ENCODE measurements at regions not wholly inside any gene's neighbourhood (a gene's known extent, or its start where the extent isn't known, plus 50 kb on each side); places are given as distances from the start of the nearest gene placed in this dataset.

GRCh38 chr12:78398750-78399149, 465.8 kb upstream of the SYT1 start:
- Histone ChIP-seq H3K9ac (ENCODE audit: low read length) (no peak overlapping the region), H3K79me2 (ENCODE audit: low read length) (no peaks in the 10 kb centered on the region), H3K9me3 (ENCODE audit: low read length) (no peaks in the 10 kb centered on the region), H3K27me3 (ENCODE audit: low read length) (no peaks in the 10 kb centered on the region), H3K4me3 (ENCODE audit: low read length) (no peak overlapping the region), H3K4me1 (ENCODE audit: low read length) (no peaks in the 10 kb centered on the region), H2AFZ (ENCODE audit: low read length) (no peak overlapping the region), H3K9me2 (replicated peaks; ENCODE audit: insufficient read depth, low read length) (no peaks in the 10 kb centered on the region), H3K36me3 (ENCODE audit: insufficient read depth, low read length) (no peaks in the 10 kb centered on the region), H3K4me2 (ENCODE audit: low read depth, low read length, poor library complexity, severe bottlenecking) (no peak overlapping the region), H4K20me1 (ENCODE audit: insufficient read depth, low read depth, low read length) (no peaks in the 10 kb centered on the region), H3K27ac (ENCODE audit: low read length) (no peak overlapping the region)
- DNase-seq = no peak

GRCh38 chr12:78402366-78403134, 462.0 kb upstream of the SYT1 start:
- H2AFZ ChIP-seq (ENCODE audit: low read length) = no peak overlapping the region
- no peaks in the 10 kb centered on the region for H3K9me2 ChIP-seq (replicated peaks; ENCODE audit: insufficient read depth, low read length)
- DNase-seq = no peak
- H4K20me1 ChIP-seq (ENCODE audit: insufficient read depth, low read depth, low read length) = no peaks in the 10 kb centered on the region
- H3K79me2 ChIP-seq (ENCODE audit: low read length) = no peaks in the 10 kb centered on the region
- no peak overlapping the region for H3K27ac ChIP-seq (ENCODE audit: low read length)
- H3K27me3 ChIP-seq (ENCODE audit: low read length) = no peaks in the 10 kb centered on the region
- H3K9me3 ChIP-seq (ENCODE audit: low read length) = no peaks in the 10 kb centered on the region
- no peaks in the 10 kb centered on the region for H3K4me1 ChIP-seq (ENCODE audit: low read length)
- no peaks in the 10 kb centered on the region for H3K36me3 ChIP-seq (ENCODE audit: insufficient read depth, low read length)
- no peak overlapping the region for H3K9ac ChIP-seq (ENCODE audit: low read length)
- no peak overlapping the region for H3K4me2 ChIP-seq (ENCODE audit: low read depth, low read length, poor library complexity, severe bottlenecking)
- no peak overlapping the region for H3K4me3 ChIP-seq (ENCODE audit: low read length)

- H3K9me3 ChIP-seq (ENCODE audit: low read length) = no peaks in the 10 kb centered on the region
- H3K27ac ChIP-seq (ENCODE audit: low read length) = no peak overlapping the region
- H3K4me3 ChIP-seq (ENCODE audit: low read length) = no peak overlapping the region
- no peak overlapping the region for H3K9ac ChIP-seq (ENCODE audit: low read length)
- no peaks in the 10 kb centered on the region for H3K36me3 ChIP-seq (ENCODE audit: insufficient read depth, low read length)
- no peaks in the 10 kb centered on the region for H3K79me2 ChIP-seq (ENCODE audit: low read length)
- no peak for DNase-seq
- no peaks in the 10 kb centered on the region for H4K20me1 ChIP-seq (ENCODE audit: insufficient read depth, low read depth, low read length)
- H3K4me2 ChIP-seq (ENCODE audit: low read depth, low read length, poor library complexity, severe bottlenecking) = no peak overlapping the region
- no peaks in the 10 kb centered on the region for H3K4me1 ChIP-seq (ENCODE audit: low read length)
- H3K9me2 ChIP-seq (replicated peaks; ENCODE audit: insufficient read depth, low read length) = no peaks in the 10 kb centered on the region
- no peaks in the 10 kb centered on the region for H3K27me3 ChIP-seq (ENCODE audit: low read length)
- no peak overlapping the region for H2AFZ ChIP-seq (ENCODE audit: low read length)
These were observed 461.4 kb upstream of the SYT1 start for GRCh38 chr12:78403136-78403535.

- H3K9ac ChIP-seq (ENCODE audit: low read length) = no peak overlapping the region
- H4K20me1 ChIP-seq (ENCODE audit: insufficient read depth, low read depth, low read length) = no peaks in the 10 kb centered on the region
- H3K9me3 ChIP-seq (ENCODE audit: low read length) = no peaks in the 10 kb centered on the region
- H3K4me1 ChIP-seq (ENCODE audit: low read length) = no peaks in the 10 kb centered on the region
- H3K4me3 ChIP-seq (ENCODE audit: low read length) = no peak overlapping the region
- no peak for DNase-seq
- H3K4me2 ChIP-seq (ENCODE audit: low read depth, low read length, poor library complexity, severe bottlenecking) = no peak overlapping the region
- H3K36me3 ChIP-seq (ENCODE audit: insufficient read depth, low read length) = no peaks in the 10 kb centered on the region
- H3K79me2 ChIP-seq (ENCODE audit: low read length) = no peaks in the 10 kb centered on the region
- H2AFZ ChIP-seq (ENCODE audit: low read length) = no peak overlapping the region
- no peaks in the 10 kb centered on the region for H3K27me3 ChIP-seq (ENCODE audit: low read length)
- no peak overlapping the region for H3K27ac ChIP-seq (ENCODE audit: low read length)
- no peaks in the 10 kb centered on the region for H3K9me2 ChIP-seq (replicated peaks; ENCODE audit: insufficient read depth, low read length)
These were observed 460.9 kb upstream of the SYT1 start for GRCh38 chr12:78403681-78404080.

- H3K4me3 ChIP-seq (ENCODE audit: low read length) = no peak overlapping the region
- no peak overlapping the region for H3K27ac ChIP-seq (ENCODE audit: low read length)
- no peaks in the 10 kb centered on the region for H3K9me3 ChIP-seq (ENCODE audit: low read length)
- H4K20me1 ChIP-seq (ENCODE audit: insufficient read depth, low read depth, low read length) = no peaks in the 10 kb centered on the region
- H3K36me3 ChIP-seq (ENCODE audit: insufficient read depth, low read length) = no peaks in the 10 kb centered on the region
- H3K27me3 ChIP-seq (ENCODE audit: low read length) = no peaks in the 10 kb centered on the region
- no peak for DNase-seq
- no peak overlapping the region for H3K4me2 ChIP-seq (ENCODE audit: low read depth, low read length, poor library complexity, severe bottlenecking)
- no peak overlapping the region for H2AFZ ChIP-seq (ENCODE audit: low read length)
- H3K9me2 ChIP-seq (replicated peaks; ENCODE audit: insufficient read depth, low read length) = no peaks in the 10 kb centered on the region
- no peaks in the 10 kb centered on the region for H3K79me2 ChIP-seq (ENCODE audit: low read length)
- no peaks in the 10 kb centered on the region for H3K4me1 ChIP-seq (ENCODE audit: low read length)
- H3K9ac ChIP-seq (ENCODE audit: low read length) = no peak overlapping the region
These were observed 458.4 kb upstream of the SYT1 start for GRCh38 chr12:78406213-78406612.

GRCh38 chr12:78406828-78407227, 457.7 kb upstream of the SYT1 start:
- H3K4me1 ChIP-seq (ENCODE audit: low read length) = no peaks in the 10 kb centered on the region
- no peaks in the 10 kb centered on the region for H4K20me1 ChIP-seq (ENCODE audit: insufficient read depth, low read depth, low read length)
- H3K36me3 ChIP-seq (ENCODE audit: insufficient read depth, low read length) = no peaks in the 10 kb centered on the region
- H2AFZ ChIP-seq (ENCODE audit: low read length) = no peak overlapping the region
- H3K9me3 ChIP-seq (ENCODE audit: low read length) = no peaks in the 10 kb centered on the region
- H3K27me3 ChIP-seq (ENCODE audit: low read length) = no peaks in the 10 kb centered on the region
- no peak for DNase-seq
- H3K27ac ChIP-seq (ENCODE audit: low read length) = no peak overlapping the region
- H3K9me2 ChIP-seq (replicated peaks; ENCODE audit: insufficient read depth, low read length) = no peaks in the 10 kb centered on the region
- no peak overlapping the region for H3K4me3 ChIP-seq (ENCODE audit: low read length)
- no peak overlapping the region for H3K9ac ChIP-seq (ENCODE audit: low read length)
- H3K79me2 ChIP-seq (ENCODE audit: low read length) = no peaks in the 10 kb centered on the region
- no peak overlapping the region for H3K4me2 ChIP-seq (ENCODE audit: low read depth, low read length, poor library complexity, severe bottlenecking)

- no peaks in the 10 kb centered on the region for H3K9me3 ChIP-seq (ENCODE audit: low read length)
- H3K4me2 ChIP-seq (ENCODE audit: low read depth, low read length, poor library complexity, severe bottlenecking) = no peak overlapping the region
- no peak overlapping the region for H3K27ac ChIP-seq (ENCODE audit: low read length)
- H3K27me3 ChIP-seq (ENCODE audit: low read length) = no peaks in the 10 kb centered on the region
- no peaks in the 10 kb centered on the region for H3K9me2 ChIP-seq (replicated peaks; ENCODE audit: insufficient read depth, low read length)
- H4K20me1 ChIP-seq (ENCODE audit: insufficient read depth, low read depth, low read length) = no peaks in the 10 kb centered on the region
- H3K79me2 ChIP-seq (ENCODE audit: low read length) = no peaks in the 10 kb centered on the region
- no peaks in the 10 kb centered on the region for H3K4me1 ChIP-seq (ENCODE audit: low read length)
- H2AFZ ChIP-seq (ENCODE audit: low read length) = no peak overlapping the region
- H3K9ac ChIP-seq (ENCODE audit: low read length) = no peak overlapping the region
- H3K4me3 ChIP-seq (ENCODE audit: low read length) = no peak overlapping the region
- no peak for DNase-seq
- no peaks in the 10 kb centered on the region for H3K36me3 ChIP-seq (ENCODE audit: insufficient read depth, low read length)
These were observed 456.9 kb upstream of the SYT1 start for GRCh38 chr12:78407722-78408121.

GRCh38 chr12:78414071-78414470, 450.5 kb upstream of the SYT1 start:
- no peaks in the 10 kb centered on the region for H3K9me3 ChIP-seq (ENCODE audit: low read length)
- H3K27ac ChIP-seq (ENCODE audit: low read length) = no peak overlapping the region
- no peaks in the 10 kb centered on the region for H3K36me3 ChIP-seq (ENCODE audit: insufficient read depth, low read length)
- H3K4me2 ChIP-seq (ENCODE audit: low read depth, low read length, poor library complexity, severe bottlenecking) = no peak overlapping the region
- no peak overlapping the region for H3K4me3 ChIP-seq (ENCODE audit: low read length)
- H2AFZ ChIP-seq (ENCODE audit: low read length) = no peak overlapping the region
- no peaks in the 10 kb centered on the region for H3K79me2 ChIP-seq (ENCODE audit: low read length)
- no peak overlapping the region for H3K9ac ChIP-seq (ENCODE audit: low read length)
- H3K9me2 ChIP-seq (replicated peaks; ENCODE audit: insufficient read depth, low read length) = no peaks in the 10 kb centered on the region
- no peaks in the 10 kb centered on the region for H3K27me3 ChIP-seq (ENCODE audit: low read length)
- no peaks in the 10 kb centered on the region for H3K4me1 ChIP-seq (ENCODE audit: low read length)
- no peak for DNase-seq
- no peaks in the 10 kb centered on the region for H4K20me1 ChIP-seq (ENCODE audit: insufficient read depth, low read depth, low read length)

Data from Karpas-422 (cell line).